ENCODE measurements at regions not wholly inside any gene's neighbourhood (a gene's known extent, or its start where the extent isn't known, plus 50 kb on each side); places are given as distances from the start of the nearest gene placed in this dataset.

- no peaks in the 10 kb centered on the region for H3K36me3 ChIP-seq
- TF ChIP-seq CTCF (IDR thresholded peaks at IDR 0.05), result no peak
- intact Hi-C loops (cut with DNase I), result no loop called here
- no peaks in the 10 kb centered on the region for H3K9me3 ChIP-seq
- no peaks in the 10 kb centered on the region for H3K27me3 ChIP-seq
- no peaks in the 10 kb centered on the region for H3K4me1 ChIP-seq
- H3K4me3 ChIP-seq, result no peak overlapping the region
- H3K27ac ChIP-seq, result no peak overlapping the region
- DNase-seq, result no peak
- H3K9ac ChIP-seq (ENCODE audit: low read depth in 2 of 2, low read length in 2 of 2), result no peak overlapping the region
Measured at GRCh38 chr10:3480281-3480989, 304.6 kb downstream of the KLF6 start.

- H3K9ac ChIP-seq (ENCODE audit: low read depth in 2 of 2, low read length in 2 of 2), result no peak overlapping the region
- TF ChIP-seq CTCF (IDR thresholded peaks at IDR 0.05), result no peak
- H3K4me3 ChIP-seq, result no peak overlapping the region
- intact Hi-C loops (cut with DNase I), result no loop called here
- no peaks in the 10 kb centered on the region for H3K36me3 ChIP-seq
- H3K9me3 ChIP-seq, result no peaks in the 10 kb centered on the region
- DNase-seq, result no peak
- no peak overlapping the region for H3K27ac ChIP-seq
- no peaks in the 10 kb centered on the region for H3K4me1 ChIP-seq
- H3K27me3 ChIP-seq, result no peaks in the 10 kb centered on the region
Measured at GRCh38 chr10:3478632-3479240, 306.2 kb upstream of the PITRM1 start.

GRCh38 chr10:3478153-3478552 is 305.6 kb upstream of the PITRM1 start:
- H3K27ac ChIP-seq, result no peak overlapping the region
- intact Hi-C loops (cut with DNase I), result no loop called here
- no peak for TF ChIP-seq CTCF (IDR thresholded peaks at IDR 0.05)
- no peaks in the 10 kb centered on the region for H3K27me3 ChIP-seq
- no peaks in the 10 kb centered on the region for H3K9me3 ChIP-seq
- no peak for DNase-seq
- no peak overlapping the region for H3K9ac ChIP-seq (ENCODE audit: low read depth in 2 of 2, low read length in 2 of 2)
- H3K4me3 ChIP-seq, result no peak overlapping the region
- no peaks in the 10 kb centered on the region for H3K4me1 ChIP-seq
- H3K36me3 ChIP-seq, result no peaks in the 10 kb centered on the region

GRCh38 chr10:3477683-3478082 is 305.1 kb upstream of the PITRM1 start:
- no peaks in the 10 kb centered on the region for H3K9me3 ChIP-seq
- H3K9ac ChIP-seq (ENCODE audit: low read depth in 2 of 2, low read length in 2 of 2), result no peak overlapping the region
- H3K36me3 ChIP-seq, result no peaks in the 10 kb centered on the region
- no peaks in the 10 kb centered on the region for H3K4me1 ChIP-seq
- DNase-seq, result no peak
- no peak for TF ChIP-seq CTCF (IDR thresholded peaks at IDR 0.05)
- H3K27me3 ChIP-seq, result no peaks in the 10 kb centered on the region
- H3K27ac ChIP-seq, result no peak overlapping the region
- no peak overlapping the region for H3K4me3 ChIP-seq
- intact Hi-C loops (cut with DNase I), result no loop called here

- no peak for TF ChIP-seq CTCF (IDR thresholded peaks at IDR 0.05)
- H3K36me3 ChIP-seq, result no peaks in the 10 kb centered on the region
- no peaks in the 10 kb centered on the region for H3K27me3 ChIP-seq
- no peaks in the 10 kb centered on the region for H3K9me3 ChIP-seq
- no peak overlapping the region for H3K9ac ChIP-seq (ENCODE audit: low read depth in 2 of 2, low read length in 2 of 2)
- H3K4me3 ChIP-seq, result no peak overlapping the region
- no peak for DNase-seq
- intact Hi-C loops (cut with DNase I), result no loop called here
- no peak overlapping the region for H3K27ac ChIP-seq
- no peaks in the 10 kb centered on the region for H3K4me1 ChIP-seq
Measured at GRCh38 chr10:3476640-3477448, 304.3 kb upstream of the PITRM1 start.
